ENCODE measurements at regions not wholly inside any gene's neighbourhood (a gene's known extent, or its start where the extent isn't known, plus 50 kb on each side); places are given as distances from the start of the nearest gene placed in this dataset.

GRCh38 chr11:130614591-130614990 lies 166.1 kb downstream of the ADAMTS15 start:
- no peak for DNase-seq (ENCODE audit: low spot score)

GRCh38 chr11:130615561-130615960 lies 167.1 kb downstream of the ADAMTS15 start:
- DNase-seq (ENCODE audit: low spot score): no peak

- DNase-seq (ENCODE audit: low spot score): no peak
Measured at GRCh38 chr11:130616573-130616972, 168.1 kb downstream of the ADAMTS15 start.

GRCh38 chr11:130617001-130617400 lies 168.6 kb downstream of the ADAMTS15 start:
- DNase-seq (ENCODE audit: low spot score): no peak

GRCh38 chr11:130620548-130620947 lies 172.1 kb downstream of the ADAMTS15 start:
- no peak for DNase-seq (ENCODE audit: low spot score)

- DNase-seq (ENCODE audit: low spot score): no peak
Measured at GRCh38 chr11:130622141-130622542, 173.7 kb downstream of the ADAMTS15 start.

GRCh38 chr11:130623670-130624668 lies 175.5 kb downstream of the ADAMTS15 start:
- DNase-seq (ENCODE audit: low spot score): no peak

GRCh38 chr11:130624971-130625544 lies 176.6 kb downstream of the ADAMTS15 start:
- DNase-seq (ENCODE audit: low spot score): no peak

- DNase-seq (ENCODE audit: low spot score): no peak
Measured at GRCh38 chr11:130625578-130626306, 177.3 kb downstream of the ADAMTS15 start.

- DNase-seq (ENCODE audit: low spot score): no peak
Measured at GRCh38 chr11:130629039-130629438, 180.6 kb downstream of the ADAMTS15 start.

- DNase-seq (ENCODE audit: low spot score): no peak
Measured at GRCh38 chr11:130631119-130631518, 182.7 kb downstream of the ADAMTS15 start.

GRCh38 chr11:130633466-130633865 lies 185.0 kb downstream of the ADAMTS15 start:
- no peak for DNase-seq (ENCODE audit: low spot score)

GRCh38 chr11:130634186-130634585 lies 185.7 kb downstream of the ADAMTS15 start:
- no peak for DNase-seq (ENCODE audit: low spot score)

GRCh38 chr11:130634961-130635473 lies 186.6 kb downstream of the ADAMTS15 start:
- no peak for DNase-seq (ENCODE audit: low spot score)

GRCh38 chr11:130635937-130636630 lies 187.6 kb downstream of the ADAMTS15 start:
- DNase-seq (ENCODE audit: low spot score): no peak

GRCh38 chr11:130636722-130637464 lies 188.4 kb downstream of the ADAMTS15 start:
- DNase-seq (ENCODE audit: low spot score): no peak

- DNase-seq (ENCODE audit: low spot score): no peak
Measured at GRCh38 chr11:130637566-130637965, 189.1 kb downstream of the ADAMTS15 start.

- no peak for DNase-seq (ENCODE audit: low spot score)
Measured at GRCh38 chr11:130638033-130638432, 189.6 kb downstream of the ADAMTS15 start.

- no peak for DNase-seq (ENCODE audit: low spot score)
Measured at GRCh38 chr11:130638624-130639023, 190.2 kb downstream of the ADAMTS15 start.

GRCh38 chr11:130639369-130639768 lies 190.9 kb downstream of the ADAMTS15 start:
- DNase-seq (ENCODE audit: low spot score): no peak

GRCh38 chr11:130640526-130640925 lies 192.1 kb downstream of the ADAMTS15 start:
- DNase-seq (ENCODE audit: low spot score): no peak

Measured in iPS-NIHi11 (cell line).